Superior temporal gyrus (tissue), 1 donor: ENCODE measurements at regions not wholly inside any gene's neighbourhood (a gene's known extent, or its start where the extent isn't known, plus 50 kb on each side); places are given as distances from the start of the nearest gene placed in this dataset.

ENCODE experiments used
- DNase-seq: peaks from one replicate; pipeline ENCODE4 v3.0.0-alpha.2; 2016; ENCODE audit errors: extremely low spot score

GRCh38 chr14:61625165-61625564, 70.1 kb upstream of the HIF1A start:
- DNase-seq = no peak

DNA sequence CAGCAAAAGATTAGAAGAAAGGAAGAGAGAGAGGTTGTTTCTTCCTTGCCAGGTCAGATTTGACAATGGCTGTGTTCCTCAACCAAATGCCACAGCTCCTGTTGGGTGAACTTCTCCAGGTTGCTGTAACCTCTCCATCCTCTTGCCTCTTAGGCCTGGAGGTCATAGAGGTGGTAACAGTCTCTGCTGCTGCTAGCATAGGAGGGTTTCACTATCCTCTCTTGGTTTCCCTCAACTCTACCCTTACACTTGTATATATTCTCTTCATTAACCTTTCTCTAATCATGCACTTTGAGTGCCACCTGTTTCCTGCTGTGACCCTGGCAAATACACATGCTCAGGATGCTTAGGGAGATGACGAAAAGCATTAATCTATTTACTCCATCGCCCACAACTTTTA, 67.7 kb upstream of the HIF1A start:
- no peak for DNase-seq

- no peak for DNase-seq
Observed at GRCh38 chr14:61628016-61628725, 67.1 kb upstream of the HIF1A start.

GRCh38 chr14:61630399-61631044, 64.8 kb upstream of the HIF1A start:
- DNase-seq = no peak

DNA sequence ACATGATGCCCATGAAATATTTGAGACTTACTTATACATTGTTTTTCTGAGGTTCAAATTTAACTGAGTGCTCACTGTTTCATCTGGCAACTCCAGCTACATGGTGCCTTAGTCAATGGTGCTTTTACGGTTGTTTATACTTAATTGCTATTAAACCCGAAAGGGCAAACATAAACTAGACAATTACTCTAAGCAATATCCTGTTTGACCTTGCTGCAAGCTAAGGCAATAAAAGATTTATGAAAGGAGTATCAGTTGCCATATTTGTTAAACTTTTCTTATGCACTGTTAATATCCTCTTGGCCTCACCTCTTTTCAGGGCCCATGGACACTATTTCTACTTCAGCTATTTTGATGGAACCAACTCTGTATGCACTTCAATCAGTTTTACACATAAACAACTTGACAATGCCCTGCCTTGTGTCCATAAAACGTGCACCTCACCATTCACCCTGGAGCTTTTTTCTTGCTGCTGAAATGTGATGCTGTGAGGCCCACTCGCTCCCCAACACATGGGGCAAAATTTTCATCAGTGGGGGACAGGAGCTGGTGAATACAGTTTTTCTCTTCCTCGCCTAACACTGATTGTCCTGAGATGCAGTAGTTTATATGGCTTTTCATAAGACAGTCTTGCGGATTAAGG, 64.1 kb upstream of the HIF1A start:
- DNase-seq = no peak

DNA sequence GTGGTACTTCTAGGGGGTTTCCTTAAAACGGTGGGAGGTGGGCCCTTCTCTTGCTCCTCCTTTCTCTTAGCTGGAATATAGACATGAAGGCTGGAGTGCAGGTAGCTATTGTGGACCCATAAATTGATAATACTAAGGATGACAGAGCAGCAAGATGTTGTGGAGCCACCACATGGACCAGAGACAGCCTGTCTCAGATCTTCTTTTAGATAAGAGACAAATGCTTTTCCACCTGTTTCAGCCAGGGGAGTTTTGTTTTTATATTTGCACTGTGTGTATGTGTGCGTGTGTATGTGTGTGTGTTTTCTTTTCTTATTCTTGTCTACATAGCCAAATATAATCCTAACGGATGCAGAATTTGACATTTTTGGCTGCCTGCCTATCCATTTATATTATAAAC, 62.9 kb upstream of the HIF1A start:
- DNase-seq = no peak

- DNase-seq = no peak
Observed at GRCh38 chr14:61632807-61633206, 62.5 kb upstream of the HIF1A start.

GRCh38 chr14:61636291-61636690, 59.0 kb upstream of the HIF1A start:
- no peak for DNase-seq

DNA sequence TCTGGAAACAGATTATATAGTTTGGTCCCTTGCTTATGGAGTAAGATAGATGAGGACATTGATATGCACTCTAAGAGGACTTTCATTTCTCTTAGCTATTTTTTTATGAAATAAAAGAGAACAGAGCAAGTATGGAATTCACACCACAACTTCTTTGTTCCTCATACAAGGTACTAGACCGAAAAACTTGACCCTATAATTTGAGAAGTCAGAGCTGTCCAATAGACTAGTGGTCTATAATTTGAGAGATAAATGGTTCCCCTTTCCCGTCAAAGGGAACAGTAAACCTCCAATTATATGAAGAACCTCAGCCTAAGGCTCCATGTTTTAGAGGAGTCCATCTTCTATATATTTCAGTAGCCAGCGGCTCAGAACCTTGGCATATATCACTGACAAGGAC, 58.5 kb upstream of the HIF1A start:
- DNase-seq = no peak

DNA sequence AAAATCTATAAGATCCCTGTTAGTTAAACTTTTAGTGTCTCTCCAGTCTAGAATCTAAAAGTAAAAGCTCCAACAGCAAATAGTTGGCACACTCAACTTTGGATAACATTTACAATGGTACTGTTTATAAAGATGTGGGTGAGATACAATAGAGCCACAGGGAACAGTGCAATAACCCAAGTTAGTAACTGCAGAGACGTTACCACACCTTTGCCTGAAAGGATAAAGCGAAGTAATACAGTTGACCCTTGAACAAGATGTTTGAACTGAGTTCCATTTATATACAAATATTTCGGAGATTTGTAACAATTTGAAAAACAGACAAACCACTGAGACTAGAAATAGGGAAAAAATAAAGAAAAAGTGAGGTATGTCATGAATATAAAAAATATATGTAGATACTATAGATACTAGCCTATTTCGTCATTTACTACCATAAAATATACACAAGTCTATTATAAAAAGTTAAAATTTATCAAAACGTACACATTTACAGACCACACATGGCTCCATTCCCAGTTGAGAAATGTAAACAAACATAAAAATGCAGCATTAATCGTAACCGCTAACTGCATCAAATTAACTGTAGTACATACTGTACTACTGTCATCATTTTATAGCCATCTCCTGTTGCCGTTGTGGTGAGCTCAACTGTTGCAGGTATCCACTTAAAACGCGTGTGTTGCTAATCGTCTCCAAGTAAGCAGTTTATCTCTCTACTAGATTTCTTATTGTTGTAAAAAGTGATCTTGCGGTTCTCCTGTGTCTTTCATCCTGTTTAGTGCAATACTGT, 56.5 kb upstream of the HIF1A start:
- no peak for DNase-seq

- no peak for DNase-seq
Observed at GRCh38 chr14:61640158-61641136, 54.9 kb upstream of the HIF1A start.

GRCh38 chr14:61641914-61642613, 53.2 kb upstream of the HIF1A start:
- no peak for DNase-seq

GRCh38 chr14:61642614-61642982, 52.7 kb upstream of the HIF1A start:
- no peak for DNase-seq

DNA sequence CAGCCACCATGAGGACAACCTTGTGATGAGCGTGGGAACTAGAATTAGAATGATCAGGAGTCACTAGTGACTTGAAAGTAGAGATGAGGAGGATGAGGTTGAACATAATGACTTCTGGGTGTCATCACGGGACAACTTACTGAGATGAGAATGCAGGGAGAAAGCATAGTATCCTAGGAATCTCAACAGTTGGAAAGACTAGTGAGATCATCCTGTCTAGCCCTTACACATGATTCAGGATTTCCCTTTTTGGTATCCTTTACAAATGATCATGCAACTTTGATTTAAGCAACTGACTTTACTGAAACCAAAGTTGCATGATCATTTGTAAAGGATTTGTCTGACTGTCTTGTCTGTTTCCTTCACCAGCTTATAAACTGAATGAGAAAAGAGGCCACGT, 51.8 kb upstream of the HIF1A start:
- no peak for DNase-seq

DNA sequence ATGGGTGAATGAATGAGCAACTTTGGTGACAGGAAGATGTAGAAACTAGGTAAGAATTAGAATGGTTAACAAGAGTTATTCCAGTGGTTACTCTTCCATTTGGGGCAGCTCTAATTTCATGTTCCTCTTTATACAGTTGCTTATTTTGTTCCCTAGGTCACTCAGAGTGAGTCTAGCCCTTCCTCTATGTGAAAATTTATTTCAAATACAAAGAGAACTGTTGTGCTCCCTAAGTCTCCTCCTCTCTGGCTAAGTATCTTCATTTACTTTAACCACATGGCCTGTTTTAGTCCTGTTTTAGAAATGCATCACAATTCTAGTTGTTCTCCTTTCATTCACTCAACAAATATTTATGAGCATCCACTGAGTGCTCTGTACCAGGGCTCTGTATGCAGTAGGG, 51.1 kb upstream of the HIF1A start:
- no peak for DNase-seq

GRCh38 chr14:61644834-61645233, 50.5 kb upstream of the HIF1A start:
- no peak for DNase-seq

GRCh38 chr14:61645247-61645646, 50.1 kb upstream of the HIF1A start:
- DNase-seq = no peak
